ENCODE measurements at regions not wholly inside any gene's neighbourhood (a gene's known extent, or its start where the extent isn't known, plus 50 kb on each side); places are given as distances from the start of the nearest gene placed in this dataset.

DNA sequence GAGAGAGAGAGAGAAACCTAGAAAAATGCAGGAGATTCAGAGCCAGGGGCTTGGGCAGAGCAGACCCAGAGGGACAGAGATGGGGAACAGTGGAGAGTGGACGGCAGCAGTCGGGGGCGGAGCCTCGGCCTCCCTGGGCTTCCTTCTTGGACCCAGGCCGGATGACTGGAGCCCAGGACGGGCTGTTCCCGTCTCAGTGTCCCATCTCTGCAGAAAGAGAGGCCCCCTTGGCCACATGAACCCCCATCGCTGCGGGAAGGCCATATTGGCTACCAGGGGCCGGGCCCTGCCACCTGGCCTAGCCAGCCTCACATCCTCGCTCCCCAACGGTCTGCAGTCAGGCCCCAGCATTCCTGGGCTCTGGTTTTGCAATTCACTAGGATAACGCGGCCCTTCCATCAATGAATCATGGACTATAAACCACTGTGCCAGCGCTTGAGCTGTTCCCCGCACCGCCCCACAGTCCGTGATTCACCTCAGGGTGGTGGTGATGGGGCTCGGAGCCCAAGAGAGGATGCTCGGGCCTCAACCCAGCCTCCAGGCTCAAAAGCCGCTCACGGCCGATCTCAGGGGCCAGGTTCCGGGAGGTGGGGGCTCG lies 116.5 kb downstream of the RFLNA start:
- H2BK20ac ChIP-seq (ENCODE audit: low read depth, low read length, poor library complexity, severe bottlenecking), result no peak overlapping the region
- H3K4me1 ChIP-seq (ENCODE audit: insufficient read depth, low read length), result no peaks in the 10 kb centered on the region
- no peak overlapping the region for H2AK5ac ChIP-seq (ENCODE audit: insufficient read length, low read length)
- TF ChIP-seq, protein P1, sequence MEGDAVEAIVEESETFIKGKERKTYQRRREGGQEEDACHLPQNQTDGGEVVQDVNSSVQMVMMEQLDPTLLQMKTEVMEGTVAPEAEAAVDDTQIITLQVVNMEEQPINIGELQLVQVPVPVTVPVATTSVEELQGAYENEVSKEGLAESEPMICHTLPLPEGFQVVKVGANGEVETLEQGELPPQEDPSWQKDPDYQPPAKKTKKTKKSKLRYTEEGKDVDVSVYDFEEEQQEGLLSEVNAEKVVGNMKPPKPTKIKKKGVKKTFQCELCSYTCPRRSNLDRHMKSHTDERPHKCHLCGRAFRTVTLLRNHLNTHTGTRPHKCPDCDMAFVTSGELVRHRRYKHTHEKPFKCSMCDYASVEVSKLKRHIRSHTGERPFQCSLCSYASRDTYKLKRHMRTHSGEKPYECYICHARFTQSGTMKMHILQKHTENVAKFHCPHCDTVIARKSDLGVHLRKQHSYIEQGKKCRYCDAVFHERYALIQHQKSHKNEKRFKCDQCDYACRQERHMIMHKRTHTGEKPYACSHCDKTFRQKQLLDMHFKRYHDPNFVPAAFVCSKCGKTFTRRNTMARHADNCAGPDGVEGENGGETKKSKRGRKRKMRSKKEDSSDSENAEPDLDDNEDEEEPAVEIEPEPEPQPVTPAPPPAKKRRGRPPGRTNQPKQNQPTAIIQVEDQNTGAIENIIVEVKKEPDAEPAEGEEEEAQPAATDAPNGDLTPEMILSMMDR (conservative IDR thresholded peaks at IDR 0.05), result no peak
- H2BK15ac ChIP-seq (ENCODE audit: low read depth, low read length), result no peak overlapping the region
- no peak overlapping the region for H2BK12ac ChIP-seq (ENCODE audit: insufficient read length, low read depth, low read length)
- no CpG with 5 or more reads among the region's 25 CpGs for WGBS (ENCODE audit: extremely low coverage, insufficient read length, low lambda C conversion rate)
- no peak overlapping the region for H3K4me2 ChIP-seq (ENCODE audit: insufficient read depth, insufficient read length, low read length)
- H4K91ac ChIP-seq (ENCODE audit: insufficient read length, low read depth, low read length), result no peak overlapping the region
- H3K9me3 ChIP-seq (ENCODE audit: control insufficient read depth, low read depth, low read length), result no peaks in the 10 kb centered on the region
- H3K4me3 Mint-ChIP-seq, result no peak overlapping the region
- H2BK5ac ChIP-seq (ENCODE audit: insufficient read length, low read length), result no peak overlapping the region
- no peak overlapping the region for H3K14ac ChIP-seq (ENCODE audit: insufficient read depth, low read length)
- H3K23me2 ChIP-seq (ENCODE audit: insufficient read length, low read depth, low read length, poor library complexity, severe bottlenecking), result no peaks in the 10 kb centered on the region
- no peaks in the 10 kb centered on the region for H3K27me3 Mint-ChIP-seq (ENCODE audit: low read depth)
- no peak for DNase-seq
- no peak overlapping the region for H3T11ph ChIP-seq (ENCODE audit: low read length)
- no peak overlapping the region for H3K23ac ChIP-seq (ENCODE audit: insufficient read length, low read depth, low read length)
- no peak overlapping the region for H4K5ac ChIP-seq (ENCODE audit: insufficient read length, low read depth, low read length)
- H3K36me3 Mint-ChIP-seq (ENCODE audit: insufficient read depth in 1 of 3, low read depth in 3 of 3), result peaks cover 2 to 36% (median 16%) of the 10 kb centered on the region in 3 experiments; a peak in 6 of 7 replicates
- no peaks in the 10 kb centered on the region for H4K20me1 ChIP-seq (ENCODE audit: control insufficient read depth, insufficient read depth, insufficient read length)
- no peak overlapping the region for H4K8ac ChIP-seq (replicated peaks; ENCODE audit: insufficient read length, low read depth, low read length)
- peak overlapping the region in 2 of 3 experiments; percentile 82 to 92; a peak in 5 of 7 replicates for H3K27ac Mint-ChIP-seq
- H3K9ac ChIP-seq (ENCODE audit: extremely low read depth, insufficient read length, low read length), result no peak overlapping the region
- H3K79me2 ChIP-seq (ENCODE audit: insufficient read depth, low read length), result no peaks in the 10 kb centered on the region
- H2BK120ac ChIP-seq (ENCODE audit: low read depth, low read length, poor library complexity, severe bottlenecking), result no peak overlapping the region
- no peak overlapping the region for H3K56ac ChIP-seq (ENCODE audit: insufficient read length, low read depth, low read length)
- H3K79me1 ChIP-seq (ENCODE audit: insufficient read depth, low read depth, low read length, poor library complexity, severe bottlenecking), result no peaks in the 10 kb centered on the region
- peaks cover 20 to 33% of the 10 kb centered on the region in 2 experiments for H3K4me1 Mint-ChIP-seq
- H3K9me3 Mint-ChIP-seq, result no peaks in the 10 kb centered on the region
- H2AFZ ChIP-seq (ENCODE audit: low read length), result no peak overlapping the region
- H3K4ac ChIP-seq (ENCODE audit: low read depth, low read length), result no peak overlapping the region
- no peak overlapping the region for H3K18ac ChIP-seq (ENCODE audit: insufficient read length, low read depth, low read length)
- H3K27ac ChIP-seq (ENCODE audit: insufficient read length, low read depth, low read length), result no peak overlapping the region
- H3K27me3 ChIP-seq (ENCODE audit: insufficient read depth, low read length), result no peaks in the 10 kb centered on the region

All from H9 (cell line).